GM21367 (cell line): ENCODE measurements at regions not wholly inside any gene's neighbourhood (a gene's known extent, or its start where the extent isn't known, plus 50 kb on each side); places are given as distances from the start of the nearest gene placed in this dataset.

Experiments used
- ATAC-seq: cut with Tn5 transposase; IDR thresholded peaks from one replicate; pipeline ENCODE4 v1.9.1; 2021; ENCODE audit not compliant: unreplicated experiment

GRCh38 chr6:26284537-26285142 is 80.4 kb upstream of the BTN3A2 start:
- no peak for ATAC-seq

GRCh38 chr6:26285143-26286134 is 79.6 kb upstream of the BTN3A2 start:
- peak; percentile 48 for ATAC-seq

GRCh38 chr6:26286168-26286877 is 78.7 kb upstream of the BTN3A2 start:
- ATAC-seq: no peak

DNA sequence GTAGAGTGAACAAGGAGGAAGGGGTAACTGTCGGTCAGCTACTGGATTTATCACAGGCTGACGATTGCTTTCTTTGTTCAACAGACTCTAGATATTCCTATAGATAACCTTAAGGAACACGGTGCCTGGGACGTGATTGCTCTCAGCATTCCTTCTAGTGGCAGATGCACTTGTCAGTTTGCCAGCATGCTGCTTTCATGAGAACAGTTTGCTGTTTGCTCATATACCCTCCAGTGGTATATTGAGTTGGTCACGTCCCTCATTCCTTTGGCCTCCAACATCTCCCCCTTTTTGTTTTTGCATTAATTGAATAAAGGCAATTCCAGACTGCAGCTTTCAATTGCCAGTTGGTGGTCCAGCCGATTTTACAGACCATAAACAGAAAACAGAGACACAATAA is 76.8 kb upstream of the BTN3A2 start:
- no peak for ATAC-seq

- ATAC-seq: no peak
Measured at GRCh38 chr6:26290941-26291340, 74.1 kb upstream of the BTN3A2 start.

GRCh38 chr6:26292709-26293108 is 72.3 kb upstream of the BTN3A2 start:
- no peak for ATAC-seq

GRCh38 chr6:26294302-26294701 is 70.7 kb upstream of the BTN3A2 start:
- ATAC-seq: no peak

DNA sequence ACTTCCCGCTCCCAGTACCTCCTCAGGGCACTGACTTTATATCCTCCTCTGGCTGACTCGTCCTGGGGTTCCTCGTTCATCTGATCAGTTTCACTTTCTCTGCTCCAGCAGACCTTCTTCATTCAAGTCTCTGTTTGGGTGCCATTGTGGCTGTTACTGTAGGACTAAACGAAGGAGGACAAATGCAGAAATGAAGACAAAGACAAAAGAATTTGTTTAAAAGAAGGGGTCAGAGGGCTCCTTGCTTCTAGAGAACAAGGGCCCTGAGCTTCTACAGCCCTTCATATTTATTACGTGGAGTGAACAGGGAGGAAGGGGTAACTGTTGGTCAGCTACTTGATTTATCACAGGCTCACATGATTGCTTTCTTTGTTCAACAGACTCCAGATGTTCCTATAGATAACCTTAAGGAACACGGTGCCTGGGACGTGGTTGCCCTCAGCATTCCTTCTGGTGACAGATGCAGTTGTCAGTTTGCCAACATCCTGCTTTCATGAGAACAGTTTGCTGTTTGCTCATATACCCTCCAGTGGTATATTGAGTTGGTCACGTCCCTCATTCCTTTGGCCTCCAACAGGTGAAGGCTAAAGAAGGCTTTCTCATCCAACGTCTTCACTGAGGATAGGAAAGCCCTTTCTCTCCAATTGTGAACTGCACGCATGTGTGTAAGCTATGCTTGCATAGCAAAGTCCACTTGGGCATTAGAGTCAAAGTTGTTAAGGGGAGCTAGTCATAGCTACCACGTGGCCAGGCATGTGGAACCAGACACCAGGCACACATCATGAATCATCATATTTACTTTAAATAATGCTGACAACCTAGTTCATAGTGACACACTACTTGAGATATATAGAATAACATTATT is 69.1 kb upstream of the BTN3A2 start:
- no peak for ATAC-seq

- ATAC-seq: no peak
Measured at GRCh38 chr6:26296556-26296856, 68.5 kb upstream of the BTN3A2 start.

- no peak for ATAC-seq
Measured at GRCh38 chr6:26296857-26297648, 67.9 kb upstream of the BTN3A2 start.

DNA sequence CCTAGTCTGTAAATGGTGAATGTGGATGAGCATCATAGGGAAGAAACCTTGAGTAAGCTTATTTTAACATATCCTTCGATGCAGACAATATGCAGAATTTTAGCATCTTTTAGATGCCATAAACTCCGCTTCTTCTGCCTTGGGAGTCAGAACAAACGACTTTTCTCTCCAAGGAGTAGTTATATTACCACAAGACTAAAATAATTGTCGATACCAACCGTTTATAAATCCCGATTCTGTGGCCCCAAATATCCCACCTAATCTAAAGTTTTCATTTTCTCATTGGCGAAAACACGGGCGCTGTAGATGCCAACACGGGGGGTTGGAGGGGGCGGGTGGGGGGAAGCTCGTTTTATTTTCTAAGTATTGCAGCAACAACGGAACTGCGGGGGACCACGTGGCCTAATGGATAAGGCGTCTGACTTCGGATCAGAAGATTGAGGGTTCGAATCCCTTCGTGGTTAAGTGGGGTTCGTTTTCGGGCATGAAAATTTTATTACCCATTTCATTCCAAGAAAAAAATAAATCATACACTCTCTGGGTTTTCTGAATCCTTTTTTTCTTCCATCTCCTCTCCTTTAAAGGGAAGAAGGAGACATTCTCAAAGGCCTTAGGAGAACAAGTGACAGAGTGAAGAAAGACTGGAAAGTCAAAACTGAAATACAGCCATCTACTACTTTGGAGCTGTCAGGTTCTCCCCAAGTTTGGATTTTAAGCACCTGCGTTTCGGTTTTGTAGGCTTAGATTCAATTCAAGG is 65.5 kb upstream of the BTN3A2 start:
- no peak for ATAC-seq

DNA sequence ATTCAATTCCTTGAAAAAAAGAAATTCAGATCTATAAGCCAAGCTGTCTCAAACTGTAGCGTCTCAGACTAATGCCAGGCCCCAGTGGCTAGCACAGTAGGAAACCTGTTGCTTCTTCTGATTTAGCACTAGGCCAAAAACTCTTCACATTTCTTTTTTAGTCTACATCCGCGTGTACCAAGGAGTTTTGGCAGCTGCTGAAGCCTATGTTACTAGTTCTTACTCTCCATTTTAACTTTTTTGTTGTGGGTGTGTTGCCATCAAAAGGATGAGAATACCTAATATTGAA is 65.0 kb upstream of the BTN3A2 start:
- ATAC-seq: no peak

DNA sequence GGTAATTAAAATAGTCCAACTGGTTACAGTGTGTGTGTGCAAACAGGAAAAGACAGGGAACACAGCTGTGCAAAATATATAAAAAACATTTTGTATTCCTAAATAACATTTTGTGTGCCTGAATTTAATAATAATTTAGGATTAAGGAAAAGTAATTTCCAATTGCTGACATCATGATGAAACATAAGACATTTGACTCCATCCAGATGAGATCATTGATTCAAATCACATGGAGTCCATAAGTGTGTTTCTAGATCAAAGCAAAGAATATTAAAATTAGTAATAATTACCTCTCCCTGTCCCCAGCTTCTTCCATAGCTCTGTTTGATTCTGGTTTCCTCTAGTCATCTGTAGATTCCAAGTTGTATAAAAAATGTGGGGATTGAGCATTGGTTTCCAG is 64.6 kb upstream of the BTN3A2 start:
- ATAC-seq: no peak

DNA sequence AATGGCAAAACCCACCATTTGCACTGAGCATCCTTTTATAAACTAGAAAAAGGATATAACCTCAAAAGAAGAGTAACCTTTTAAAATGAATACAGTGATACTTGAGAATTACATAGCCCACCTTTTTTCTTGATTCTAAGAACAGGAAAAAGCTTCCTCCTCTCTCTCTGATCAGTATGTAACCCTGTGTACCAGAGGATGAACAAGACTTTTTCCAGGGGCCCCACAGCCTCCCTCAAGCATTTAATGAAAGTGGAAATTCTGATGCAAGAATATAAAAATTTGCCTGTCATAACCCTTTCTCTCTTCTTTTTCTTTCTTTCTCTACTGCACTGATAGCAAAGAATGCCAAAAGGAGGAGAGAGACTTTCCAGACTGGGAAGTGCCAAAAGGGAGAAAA is 64.2 kb upstream of the BTN3A2 start:
- no peak for ATAC-seq

- ATAC-seq: no peak
Measured at GRCh38 chr6:26301638-26302037, 63.4 kb upstream of the BTN3A2 start.

DNA sequence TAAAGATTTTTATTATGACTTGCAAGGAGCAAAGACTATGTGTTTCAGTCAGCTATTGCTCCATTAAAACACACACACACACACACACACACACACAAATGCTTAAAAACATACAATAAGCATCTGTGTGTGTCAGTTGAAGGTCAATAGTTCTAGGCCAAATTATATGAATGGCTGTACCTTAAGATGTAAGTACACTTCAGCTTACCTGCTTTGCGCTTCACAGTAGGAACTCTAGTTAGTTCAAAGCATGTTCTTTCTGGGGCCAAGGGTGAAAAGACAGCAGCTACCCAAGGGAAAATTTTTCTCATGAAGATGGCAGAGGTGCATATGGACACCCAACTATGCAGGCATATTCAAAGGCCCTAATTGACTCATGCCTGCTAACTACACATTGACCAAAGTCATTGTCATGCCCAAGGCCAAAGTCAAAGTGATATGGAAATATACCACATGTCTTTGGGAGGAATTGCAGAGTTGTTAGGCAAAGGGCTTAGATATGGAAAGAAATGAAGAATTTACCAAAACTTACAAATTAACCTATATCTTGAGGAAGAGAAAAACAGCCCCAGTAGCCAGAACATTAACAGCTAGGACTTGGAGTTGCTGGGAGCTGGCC is 61.9 kb upstream of the BTN3A2 start:
- ATAC-seq: no peak

- no peak for ATAC-seq
Measured at GRCh38 chr6:26304213-26304796, 60.7 kb upstream of the BTN3A2 start.

GRCh38 chr6:26304797-26305640 is 60.0 kb upstream of the BTN3A2 start:
- ATAC-seq: no peak
